Endothelial cell of umbilical vein (primary cell): ENCODE measurements at regions not wholly inside any gene's neighbourhood (a gene's known extent, or its start where the extent isn't known, plus 50 kb on each side); places are given as distances from the start of the nearest gene placed in this dataset.

Experiments
- BruUV-seq: library from RNA; stranded (reverse); fragments of 400-500 nt; replicated peaks from 2 replicates; lab custom pipeline; 2021; lab: Mats Ljungman, UMichigan
- CTCF ChIA-PET: fragments of 300-600, 350-600 bp; sonication (Branson Sonifier 250); formaldehyde crosslinking; loops from one replicate; lab custom pipeline; 2021; ENCODE audit warnings: antibody characterized with exemption, inconsistent platforms; lab: Charles Lee
- POLR2A ChIA-PET: fragments of 300-600, 350-600 bp; sonication (Branson Sonifier 250); formaldehyde crosslinking; loops from one replicate; lab custom pipeline; 2021; ENCODE audit warnings: antibody characterized with exemption, inconsistent platforms; lab: Charles Lee
- DNase-seq: peaks from one replicate; pipeline ENCODE4 v3.0.0-alpha.2; 2011; ENCODE audit warnings: low read depth, low spot score
- FAIRE-seq: peaks from 2 replicates; lab custom pipeline; 2011; peaks lifted over from hg19 to GRCh38; lab: Jason Lieb, UNC
- H2AFZ ChIP-seq: 2 replicates; pipeline ENCODE4 v1.6.0; 2012; ENCODE audit warnings: low read depth, low read length, control low read depth, inconsistent platforms
- H3K27ac ChIP-seq: 2 replicates; pipeline ENCODE4 v1.5.1; 2011; ENCODE audit warnings: low read depth, mild to moderate bottlenecking, control low read depth, low read length, moderate library complexity; ENCODE audit not compliant: insufficient read depth
- H3K27me3 ChIP-seq, 2 experiments: 2 replicates each; pipeline versions ENCODE4 v1.6.0 to v1.6.1; 2011; ENCODE audit warnings: low read length in 2 of 2, mixed read lengths in 1 of 2; ENCODE audit not compliant: control insufficient read depth in 2 of 2, insufficient read depth in 2 of 2
- H3K36me3 ChIP-seq, 2 experiments: 2 replicates in 1 of 2; 3 replicates in 1 of 2; pipeline ENCODE4 v1.5.1; 2011; ENCODE audit warnings: low read length in 2 of 2, mild to moderate bottlenecking in 1 of 2, moderate library complexity in 1 of 2; ENCODE audit not compliant: control insufficient read depth in 2 of 2, insufficient read depth in 2 of 2; ENCODE audit errors: extremely low read depth in 1 of 2
- H3K4me1 ChIP-seq: 3 replicates; pipeline ENCODE4 v1.5.1; 2011; ENCODE audit warnings: mild to moderate bottlenecking, low read length; ENCODE audit not compliant: control insufficient read depth, insufficient read depth; ENCODE audit errors: extremely low read depth
- H3K4me2 ChIP-seq: 2 replicates; pipeline ENCODE4 v1.6.1; 2011; ENCODE audit warnings: low read length, control low read depth, mixed read lengths; ENCODE audit not compliant: insufficient read depth
- H3K4me3 ChIP-seq, 3 experiments: fragments of 200-600 bp in 1 of 3; sonication (generic), shearing (Covaris generic) in 1 of 3; replicated peaks in 1 of 3; 2 replicates each; pipeline ENCODE4 v1.5.1; 2011 to 2016; ENCODE audit warnings: control low read depth in 3 of 3, low read length in 3 of 3, mild to moderate bottlenecking in 2 of 3, inconsistent platforms in 1 of 3, low read depth in 1 of 3, moderate library complexity in 1 of 3; ENCODE audit not compliant: insufficient read depth in 1 of 3
- H3K79me2 ChIP-seq: 2 replicates; pipeline ENCODE4 v1.6.0; 2012; ENCODE audit warnings: low read length, inconsistent platforms; ENCODE audit not compliant: control insufficient read depth, insufficient read depth
- H3K9ac ChIP-seq: replicated peaks from 2 replicates; pipeline ENCODE3; 2011; ENCODE audit warnings: low read length, control low read depth; ENCODE audit not compliant: insufficient read depth; ENCODE audit errors: extremely low read depth
- H3K9me1 ChIP-seq: replicated peaks from 3 replicates; pipeline ENCODE4 v1.6.0; 2011; ENCODE audit warnings: mild to moderate bottlenecking, low read length; ENCODE audit not compliant: control insufficient read depth, insufficient read depth; ENCODE audit errors: extremely low read depth
- H3K9me3 ChIP-seq: replicated peaks from 2 replicates; pipeline ENCODE4 v1.5.1; 2012; ENCODE audit warnings: low read length, inconsistent platforms; ENCODE audit not compliant: control insufficient read depth, insufficient read depth
- H4K20me1 ChIP-seq: replicated peaks from 2 replicates; pipeline ENCODE3; 2011; ENCODE audit warnings: mild to moderate bottlenecking, low read length; ENCODE audit not compliant: control insufficient read depth, insufficient read depth; ENCODE audit errors: extremely low read depth
- EZH2 ChIP-seq: IDR thresholded peaks from 2 replicates; pipeline ENCODE4 v1.6.1; 2012; ENCODE audit warnings: borderline replicate concordance, low read depth, mild to moderate bottlenecking, moderate library complexity, low read length, inconsistent platforms; ENCODE audit not compliant: severe bottlenecking
- FOS ChIP-seq: IDR thresholded peaks from 2 replicates; pipeline ENCODE4 v1.6.1; 2011; ENCODE audit warnings: mild to moderate bottlenecking, low read length, moderate library complexity, borderline replicate concordance; ENCODE audit not compliant: insufficient read depth
- GATA2 ChIP-seq: IDR thresholded peaks from 2 replicates; pipeline ENCODE4 v1.7.0; 2011; ENCODE audit warnings: low read depth, mild to moderate bottlenecking, moderate library complexity, mixed read lengths, low read length; ENCODE audit not compliant: insufficient read length, insufficient read depth
- JUN ChIP-seq: IDR thresholded peaks from 2 replicates; pipeline ENCODE4 v1.6.1; 2011; ENCODE audit warnings: borderline replicate concordance, low read depth; ENCODE audit not compliant: insufficient read length, insufficient read depth
- MYC ChIP-seq: IDR thresholded peaks from one replicate; pipeline ENCODE4 v1.6.1; 2011; ENCODE audit warnings: mild to moderate bottlenecking, low read depth, low read length
- POLR2A ChIP-seq: IDR thresholded peaks from 2 replicates; pipeline ENCODE4 v1.6.1; 2012; ENCODE audit warnings: low read depth, mild to moderate bottlenecking, control low read depth, low read length
- POLR2AphosphoS5 ChIP-seq: IDR thresholded peaks from 2 replicates; pipeline ENCODE4 v1.6.1; 2012; ENCODE audit warnings: low read depth, mild to moderate bottlenecking, control low read depth, low read length, moderate library complexity; ENCODE audit not compliant: insufficient read depth
- dilution Hi-C: fragments of 300-500 bp; cut with MboI; formaldehyde crosslinking; loops from one replicate; pipeline ENCODE4 v1.15.0; 2019; ENCODE audit warnings: low sequenced_read_pairs; ENCODE audit not compliant: extremely low pct_ligation_motif_present
- intact Hi-C: fragments of 100-400 bp; cut with micrococcal nuclease; formaldehyde crosslinking; loops from one replicate; pipeline ENCODE4 v1.10.0; 2022
- TF ChIP-seq, protein P1 (sequence below): IDR thresholded peaks from 2 replicates; pipeline ENCODE4 v1.6.1; 2011; ENCODE audit not compliant: insufficient read depth, insufficient read length
- TF ChIP-seq, protein P2 (sequence below), 2 donors: IDR thresholded peaks; 1 replicate in 1 of 2; 2 replicates in 1 of 2; pipeline ENCODE4 v1.5.1; 2011; ENCODE audit warnings: low read length in 2 of 2, mild to moderate bottlenecking in 2 of 2, moderate library complexity in 2 of 2, control low read depth in 1 of 2, inconsistent platforms in 1 of 2, low read depth in 1 of 2; ENCODE audit not compliant: insufficient read depth in 1 of 2; ENCODE audit errors: extremely low read depth in 1 of 2

GRCh38 chr20:60884277-60884676 is 367.8 kb upstream of the CDH4 start:
- FAIRE-seq = no peak
- ChIA-PET CTCF (no interaction called here), POLR2A (no interaction called here)
- Histone ChIP-seq H3K4me3 (no peak overlapping the region), H3K4me1 (no peaks in the 10 kb centered on the region), H4K20me1 (no peaks in the 10 kb centered on the region), H3K36me3 (no peaks in the 10 kb centered on the region), H3K9ac (no peak overlapping the region), H3K27ac (no peak overlapping the region), H3K9me1 (no peaks in the 10 kb centered on the region), H3K4me2 (no peak overlapping the region), H3K79me2 (no peaks in the 10 kb centered on the region), H3K27me3 (no peaks in the 10 kb centered on the region), H3K9me3 (peaks cover 10% of the 10 kb centered on the region), H2AFZ (no peak overlapping the region)
- no TSS peak for BruUV-seq
- intact Hi-C loops = no loop called here
- dilution Hi-C loops = no loop called here
- TF ChIP-seq MYC = no peak
- TF ChIP-seq, protein P1, sequence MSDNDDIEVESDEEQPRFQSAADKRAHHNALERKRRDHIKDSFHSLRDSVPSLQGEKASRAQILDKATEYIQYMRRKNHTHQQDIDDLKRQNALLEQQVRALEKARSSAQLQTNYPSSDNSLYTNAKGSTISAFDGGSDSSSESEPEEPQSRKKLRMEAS = no peak
- TF ChIP-seq, protein P2, sequence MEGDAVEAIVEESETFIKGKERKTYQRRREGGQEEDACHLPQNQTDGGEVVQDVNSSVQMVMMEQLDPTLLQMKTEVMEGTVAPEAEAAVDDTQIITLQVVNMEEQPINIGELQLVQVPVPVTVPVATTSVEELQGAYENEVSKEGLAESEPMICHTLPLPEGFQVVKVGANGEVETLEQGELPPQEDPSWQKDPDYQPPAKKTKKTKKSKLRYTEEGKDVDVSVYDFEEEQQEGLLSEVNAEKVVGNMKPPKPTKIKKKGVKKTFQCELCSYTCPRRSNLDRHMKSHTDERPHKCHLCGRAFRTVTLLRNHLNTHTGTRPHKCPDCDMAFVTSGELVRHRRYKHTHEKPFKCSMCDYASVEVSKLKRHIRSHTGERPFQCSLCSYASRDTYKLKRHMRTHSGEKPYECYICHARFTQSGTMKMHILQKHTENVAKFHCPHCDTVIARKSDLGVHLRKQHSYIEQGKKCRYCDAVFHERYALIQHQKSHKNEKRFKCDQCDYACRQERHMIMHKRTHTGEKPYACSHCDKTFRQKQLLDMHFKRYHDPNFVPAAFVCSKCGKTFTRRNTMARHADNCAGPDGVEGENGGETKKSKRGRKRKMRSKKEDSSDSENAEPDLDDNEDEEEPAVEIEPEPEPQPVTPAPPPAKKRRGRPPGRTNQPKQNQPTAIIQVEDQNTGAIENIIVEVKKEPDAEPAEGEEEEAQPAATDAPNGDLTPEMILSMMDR (IDR thresholded peaks at IDR 0.05; ENCODE audit: extremely low read depth in 1 of 2, insufficient read depth in 1 of 2, low read depth in 1 of 2, low read length in 2 of 2) = no peak
- TF ChIP-seq POLR2AphosphoS5 = no peak
- TF ChIP-seq POLR2A = no peak
- TF ChIP-seq GATA2 = no peak
- TF ChIP-seq JUN = no peak
- no peak for TF ChIP-seq EZH2
- no peak for TF ChIP-seq FOS
- DNase-seq = no peak
